ENCODE measurements at regions not wholly inside any gene's neighbourhood (a gene's known extent, or its start where the extent isn't known, plus 50 kb on each side); places are given as distances from the start of the nearest gene placed in this dataset.

DNA sequence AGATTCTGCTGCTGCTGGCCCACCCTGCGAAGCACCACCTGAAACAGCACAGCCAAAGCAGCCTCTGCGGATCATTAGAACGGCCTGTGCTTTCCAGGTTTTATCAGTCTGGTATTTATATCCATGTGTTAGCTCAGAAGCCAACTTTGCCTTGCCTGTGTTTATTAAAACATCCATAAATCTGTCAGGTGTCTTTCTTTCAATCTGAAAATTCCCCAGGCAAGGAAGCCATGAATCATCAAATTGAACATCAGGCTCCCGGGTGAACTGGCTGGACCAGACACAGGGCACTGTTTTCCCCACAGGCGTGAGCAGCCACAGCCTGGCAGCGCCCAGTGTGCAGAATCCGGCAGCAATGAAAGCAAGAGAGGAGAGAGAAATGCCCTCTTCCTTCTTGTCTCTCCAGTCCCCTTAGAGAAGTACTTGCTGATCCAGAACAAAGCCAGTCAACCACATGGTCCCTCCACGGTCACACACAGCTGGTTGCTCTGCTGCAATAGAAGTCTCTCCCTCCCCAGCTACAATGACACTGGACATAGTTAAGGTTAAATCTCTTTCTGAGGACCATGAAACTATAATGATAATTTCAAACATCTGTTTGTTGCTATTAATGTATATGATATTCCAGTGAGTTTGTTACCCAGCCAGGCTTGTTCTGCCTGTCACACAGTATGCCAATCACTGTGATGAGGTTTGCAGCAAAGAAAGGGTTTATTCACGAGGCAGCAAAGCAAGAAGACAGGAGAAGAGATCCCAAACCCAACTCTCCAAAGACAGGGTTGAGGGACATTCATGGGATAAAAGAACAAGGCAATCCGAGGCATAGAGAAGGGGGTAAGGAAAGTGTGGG is 212.1 kb upstream of the FMN2 start:
- H3K9me3 Mint-ChIP-seq: peaks cover 0 to 4% (median 2%) of the 10 kb centered on the region in 7 donors
- intact Hi-C loops (cut with micrococcal nuclease): no loop called here
- H3K4me3 Mint-ChIP-seq: no peak overlapping the region
- H3K4me1 Mint-ChIP-seq: no peaks in the 10 kb centered on the region
- H3K9ac ChIP-seq (ENCODE audit: insufficient read depth, low read length, poor library complexity, severe bottlenecking): no peak overlapping the region
- H3K4me1 ChIP-seq (ENCODE audit: control insufficient read depth in 1 of 2, insufficient read depth in 2 of 2, low read length in 2 of 2): no peaks in the 10 kb centered on the region
- no peak overlapping the region for H3K27ac ChIP-seq (ENCODE audit: low read depth in 1 of 2, low read length in 2 of 2)
- 94% methylated on average over 3 of the region's 10 CpGs for WGBS (ENCODE audit: insufficient coverage)
- no peaks in the 10 kb centered on the region for H3K27me3 ChIP-seq (ENCODE audit: control insufficient read depth in 2 of 2, insufficient read depth in 2 of 2, low read length in 2 of 2)
- peaks cover 0 to 1% (median 0%) of the 10 kb centered on the region in 3 donors for H3K27me3 Mint-ChIP-seq (ENCODE audit: low read depth in 3 of 3)
- H3K36me3 Mint-ChIP-seq: no peaks in the 10 kb centered on the region
- H3K36me3 ChIP-seq (replicated peaks in 1 of 2; ENCODE audit: control insufficient read depth in 1 of 2, insufficient read depth in 2 of 2, low read length in 2 of 2): no peaks in the 10 kb centered on the region
- H3K9me3 ChIP-seq (replicated peaks in 1 of 2; ENCODE audit: control insufficient read depth in 1 of 2, insufficient read depth in 1 of 2, low read length in 2 of 2): no peaks in the 10 kb centered on the region
- H3K4me3 ChIP-seq (replicated peaks in 1 of 3; ENCODE audit: low read depth in 2 of 3, low read length in 3 of 3): no peak overlapping the region
- no peaks in the 10 kb centered on the region for H4K20me1 ChIP-seq (ENCODE audit: insufficient read depth, low read length)
- H3K79me2 ChIP-seq (ENCODE audit: insufficient read depth, low read length): no peaks in the 10 kb centered on the region
- TF ChIP-seq, protein P1, sequence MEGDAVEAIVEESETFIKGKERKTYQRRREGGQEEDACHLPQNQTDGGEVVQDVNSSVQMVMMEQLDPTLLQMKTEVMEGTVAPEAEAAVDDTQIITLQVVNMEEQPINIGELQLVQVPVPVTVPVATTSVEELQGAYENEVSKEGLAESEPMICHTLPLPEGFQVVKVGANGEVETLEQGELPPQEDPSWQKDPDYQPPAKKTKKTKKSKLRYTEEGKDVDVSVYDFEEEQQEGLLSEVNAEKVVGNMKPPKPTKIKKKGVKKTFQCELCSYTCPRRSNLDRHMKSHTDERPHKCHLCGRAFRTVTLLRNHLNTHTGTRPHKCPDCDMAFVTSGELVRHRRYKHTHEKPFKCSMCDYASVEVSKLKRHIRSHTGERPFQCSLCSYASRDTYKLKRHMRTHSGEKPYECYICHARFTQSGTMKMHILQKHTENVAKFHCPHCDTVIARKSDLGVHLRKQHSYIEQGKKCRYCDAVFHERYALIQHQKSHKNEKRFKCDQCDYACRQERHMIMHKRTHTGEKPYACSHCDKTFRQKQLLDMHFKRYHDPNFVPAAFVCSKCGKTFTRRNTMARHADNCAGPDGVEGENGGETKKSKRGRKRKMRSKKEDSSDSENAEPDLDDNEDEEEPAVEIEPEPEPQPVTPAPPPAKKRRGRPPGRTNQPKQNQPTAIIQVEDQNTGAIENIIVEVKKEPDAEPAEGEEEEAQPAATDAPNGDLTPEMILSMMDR (IDR thresholded peaks at IDR 0.05): no peak
- peak overlapping the region; percentile 21 for H2AFZ ChIP-seq (ENCODE audit: insufficient read depth, low read depth, low read length, poor library complexity, severe bottlenecking)
- DNase-seq: no peak
- no peak overlapping the region for H3K27ac Mint-ChIP-seq
- no peak overlapping the region for H3K4me2 ChIP-seq (replicated peaks; ENCODE audit: extremely low read depth, low read length, poor library complexity, severe bottlenecking)

DNA sequence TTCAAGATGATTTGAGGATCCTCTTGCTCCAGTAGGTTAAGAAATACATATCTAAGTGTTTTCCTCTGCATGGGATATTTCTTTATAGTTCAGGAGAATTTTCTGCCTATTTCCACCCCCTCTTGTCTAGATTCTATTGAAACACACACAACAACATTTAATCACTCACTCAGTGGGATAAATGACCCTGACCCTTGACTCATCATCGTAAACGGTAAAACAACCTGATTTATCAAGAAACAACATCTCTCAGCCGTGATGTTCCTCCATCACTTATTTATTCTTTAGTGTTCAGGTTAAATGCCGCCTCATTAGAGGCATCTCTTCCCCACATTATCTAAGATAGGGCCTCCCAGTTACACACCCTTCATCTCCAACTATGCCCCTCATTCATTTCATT is 208.7 kb upstream of the FMN2 start:
- no peaks in the 10 kb centered on the region for H3K36me3 ChIP-seq (replicated peaks in 1 of 2; ENCODE audit: control insufficient read depth in 1 of 2, insufficient read depth in 2 of 2, low read length in 2 of 2)
- no peak overlapping the region for H2AFZ ChIP-seq (ENCODE audit: insufficient read depth, low read depth, low read length, poor library complexity, severe bottlenecking)
- H3K9ac ChIP-seq (ENCODE audit: insufficient read depth, low read length, poor library complexity, severe bottlenecking): no peak overlapping the region
- H3K27ac Mint-ChIP-seq: no peak overlapping the region
- no peaks in the 10 kb centered on the region for H3K27me3 ChIP-seq (ENCODE audit: control insufficient read depth in 2 of 2, insufficient read depth in 2 of 2, low read length in 2 of 2)
- TF ChIP-seq, protein P1 (IDR thresholded peaks at IDR 0.05): no peak
- peaks cover 0 to 5% (median 2%) of the 10 kb centered on the region in 7 donors for H3K9me3 Mint-ChIP-seq
- H3K4me3 ChIP-seq (replicated peaks in 1 of 3; ENCODE audit: low read depth in 2 of 3, low read length in 3 of 3): no peak overlapping the region
- H3K4me2 ChIP-seq (replicated peaks; ENCODE audit: extremely low read depth, low read length, poor library complexity, severe bottlenecking): no peak overlapping the region
- no peaks in the 10 kb centered on the region for H4K20me1 ChIP-seq (ENCODE audit: insufficient read depth, low read length)
- intact Hi-C loops (cut with micrococcal nuclease): no loop called here
- H3K79me2 ChIP-seq (ENCODE audit: insufficient read depth, low read length): no peaks in the 10 kb centered on the region
- peaks cover 0 to 1% (median 0%) of the 10 kb centered on the region in 3 donors for H3K27me3 Mint-ChIP-seq (ENCODE audit: low read depth in 3 of 3)
- H3K4me3 Mint-ChIP-seq: no peak overlapping the region
- no peak overlapping the region for H3K27ac ChIP-seq (ENCODE audit: low read depth in 1 of 2, low read length in 2 of 2)
- WGBS (ENCODE audit: insufficient coverage): 97% methylated on average over 4 of the region's 4 CpGs
- no peak for DNase-seq
- H3K36me3 Mint-ChIP-seq: no peaks in the 10 kb centered on the region
- H3K4me1 Mint-ChIP-seq: no peaks in the 10 kb centered on the region
- no peaks in the 10 kb centered on the region for H3K9me3 ChIP-seq (replicated peaks in 1 of 2; ENCODE audit: control insufficient read depth in 1 of 2, insufficient read depth in 1 of 2, low read length in 2 of 2)
- H3K4me1 ChIP-seq (ENCODE audit: control insufficient read depth in 1 of 2, insufficient read depth in 2 of 2, low read length in 2 of 2): no peaks in the 10 kb centered on the region

Measured in CD14-positive monocyte (primary cell).